GM10266 (cell line): ENCODE measurements at regions not wholly inside any gene's neighbourhood (a gene's known extent, or its start where the extent isn't known, plus 50 kb on each side); places are given as distances from the start of the nearest gene placed in this dataset.
"Not testable (repeated sequence)": the region's sequence is repeated elsewhere in the genome, so short reads cannot be mapped to it uniquely, and the experiment has no call there.

ENCODE experiments used
- DNase-seq: peaks from one replicate; pipeline ENCODE4 v3.0.0; 2012; ENCODE audit errors: extremely low spot score
- TF ChIP-seq, protein P1 (sequence below): IDR thresholded peaks from 2 replicates; pipeline ENCODE4 v1.5.1; 2012; ENCODE audit warnings: mild to moderate bottlenecking, low read depth; ENCODE audit not compliant: control insufficient read depth, insufficient read depth; ENCODE audit errors: missing control alignments

DNA sequence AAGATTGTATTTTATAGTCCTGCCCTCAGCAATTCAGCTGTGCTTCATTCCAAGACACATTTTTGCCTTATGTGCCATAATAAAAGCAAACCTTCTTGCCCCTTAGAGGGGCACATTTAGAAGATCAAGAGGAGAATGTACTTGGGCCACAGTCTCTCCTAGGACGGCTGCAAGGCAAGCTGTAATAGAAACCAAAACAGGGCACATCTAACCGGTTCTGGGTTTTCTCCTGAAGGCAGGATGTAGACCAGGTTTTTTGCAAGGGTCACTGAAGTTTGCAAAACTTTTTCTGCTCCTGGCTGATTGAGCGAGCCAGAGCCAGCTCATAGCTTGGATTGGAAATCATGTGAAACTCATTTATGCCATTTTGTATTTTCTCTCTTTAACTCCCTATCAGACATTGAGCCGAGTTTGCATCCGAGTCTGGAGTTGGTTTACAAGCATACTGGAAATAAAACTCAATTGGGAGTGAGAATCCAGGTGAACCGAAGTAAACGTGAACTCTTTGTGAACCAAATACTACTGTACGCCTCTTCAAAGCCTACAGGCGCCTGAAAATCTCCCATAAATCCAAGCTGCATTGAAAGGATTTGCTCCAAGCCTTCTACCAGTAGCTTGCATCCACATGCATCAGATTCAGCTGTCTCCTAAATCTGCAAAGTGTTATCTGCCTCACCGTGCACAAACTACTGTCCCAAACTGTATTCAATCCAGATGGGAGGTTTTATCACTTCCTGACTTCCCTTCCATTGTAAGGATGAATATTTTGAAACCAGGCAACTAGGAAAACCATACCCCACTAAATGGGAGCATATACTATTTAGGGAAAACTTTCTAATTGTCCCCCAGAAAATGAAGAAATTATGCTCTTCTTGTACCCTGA is 60.9 kb upstream of the TSC22D2 start:
- DNase-seq = no peak
- TF ChIP-seq, protein P1, sequence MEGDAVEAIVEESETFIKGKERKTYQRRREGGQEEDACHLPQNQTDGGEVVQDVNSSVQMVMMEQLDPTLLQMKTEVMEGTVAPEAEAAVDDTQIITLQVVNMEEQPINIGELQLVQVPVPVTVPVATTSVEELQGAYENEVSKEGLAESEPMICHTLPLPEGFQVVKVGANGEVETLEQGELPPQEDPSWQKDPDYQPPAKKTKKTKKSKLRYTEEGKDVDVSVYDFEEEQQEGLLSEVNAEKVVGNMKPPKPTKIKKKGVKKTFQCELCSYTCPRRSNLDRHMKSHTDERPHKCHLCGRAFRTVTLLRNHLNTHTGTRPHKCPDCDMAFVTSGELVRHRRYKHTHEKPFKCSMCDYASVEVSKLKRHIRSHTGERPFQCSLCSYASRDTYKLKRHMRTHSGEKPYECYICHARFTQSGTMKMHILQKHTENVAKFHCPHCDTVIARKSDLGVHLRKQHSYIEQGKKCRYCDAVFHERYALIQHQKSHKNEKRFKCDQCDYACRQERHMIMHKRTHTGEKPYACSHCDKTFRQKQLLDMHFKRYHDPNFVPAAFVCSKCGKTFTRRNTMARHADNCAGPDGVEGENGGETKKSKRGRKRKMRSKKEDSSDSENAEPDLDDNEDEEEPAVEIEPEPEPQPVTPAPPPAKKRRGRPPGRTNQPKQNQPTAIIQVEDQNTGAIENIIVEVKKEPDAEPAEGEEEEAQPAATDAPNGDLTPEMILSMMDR = no peak

DNA sequence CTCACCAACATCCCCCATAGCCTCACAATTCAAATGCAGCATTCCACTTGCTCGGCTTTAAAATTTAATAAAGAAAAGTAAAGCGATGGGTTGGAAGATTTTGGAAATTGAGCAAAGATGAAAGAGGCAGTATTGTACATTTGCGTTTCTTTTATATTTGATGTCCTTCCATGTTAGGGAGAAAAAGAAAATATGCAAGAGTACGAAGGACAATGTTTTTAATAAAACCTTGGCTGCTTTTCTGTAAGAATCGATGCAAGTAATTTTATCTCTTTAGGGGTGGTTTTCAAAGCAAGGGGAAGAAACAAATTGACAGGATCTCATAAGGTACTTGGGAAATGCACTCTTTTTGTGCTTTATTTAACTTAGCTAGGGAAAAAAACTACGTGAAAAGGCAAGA is 61.8 kb upstream of the TSC22D2 start:
- TF ChIP-seq, protein P1 = no peak
- no peak for DNase-seq

DNA sequence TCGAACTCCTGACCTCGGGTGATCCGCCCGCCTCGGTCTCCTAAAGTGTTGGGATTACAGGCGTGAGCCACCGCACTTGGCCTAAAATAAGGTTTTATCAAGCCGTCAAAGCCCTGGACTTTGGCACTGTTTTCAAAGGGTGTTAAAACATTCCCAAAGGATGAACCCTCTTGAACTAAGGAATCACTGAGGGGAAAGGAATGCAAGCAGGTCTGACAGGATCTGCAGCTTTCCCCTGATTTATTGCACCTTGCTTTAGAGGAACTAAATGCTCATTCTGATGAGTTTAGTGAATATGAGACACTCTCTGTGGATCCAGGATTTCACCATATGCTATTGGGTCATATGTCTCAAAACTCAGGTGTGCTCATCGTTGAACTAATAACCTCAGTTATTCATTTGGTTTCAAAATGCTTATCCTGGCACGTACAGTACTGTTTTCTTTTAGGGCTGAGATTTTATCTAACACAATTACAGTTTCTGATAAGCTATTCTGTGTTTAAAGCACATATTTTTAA is 63.0 kb upstream of the TSC22D2 start:
- TF ChIP-seq, protein P1 = no peak
- no peak for DNase-seq

DNA sequence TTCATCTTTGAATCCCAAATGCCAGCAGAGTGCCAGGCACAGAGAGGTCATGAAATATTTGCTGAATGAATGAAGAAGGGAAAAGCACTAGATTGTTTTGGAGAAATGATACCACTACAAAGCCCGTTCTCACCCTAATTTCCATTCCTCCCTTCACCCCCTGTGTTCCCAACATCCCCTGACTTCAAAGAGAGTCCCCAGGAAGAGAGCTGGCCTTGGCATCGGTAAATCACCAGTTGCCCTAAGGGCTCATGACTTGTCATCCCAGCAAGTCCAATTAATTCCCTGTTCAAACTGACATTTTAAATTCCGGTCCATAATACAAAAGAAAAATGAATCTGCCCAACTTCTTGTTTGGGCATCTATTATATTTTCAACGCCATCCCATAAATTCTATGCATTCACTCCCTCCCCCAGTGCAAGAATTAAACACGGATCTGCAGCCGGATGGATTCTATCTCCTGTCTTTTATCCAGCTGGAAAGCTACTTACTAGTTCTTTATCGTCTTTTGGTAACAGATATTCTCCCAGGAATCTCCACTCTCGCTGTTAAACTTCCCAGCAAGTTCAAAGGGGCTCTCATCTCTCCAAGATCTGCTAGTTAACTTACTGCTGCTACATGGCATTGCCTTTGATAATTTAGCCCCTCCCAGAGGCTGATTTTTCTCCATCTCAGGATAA is 63.9 kb upstream of the TSC22D2 start:
- DNase-seq = no peak
- TF ChIP-seq, protein P1 = no peak

DNA sequence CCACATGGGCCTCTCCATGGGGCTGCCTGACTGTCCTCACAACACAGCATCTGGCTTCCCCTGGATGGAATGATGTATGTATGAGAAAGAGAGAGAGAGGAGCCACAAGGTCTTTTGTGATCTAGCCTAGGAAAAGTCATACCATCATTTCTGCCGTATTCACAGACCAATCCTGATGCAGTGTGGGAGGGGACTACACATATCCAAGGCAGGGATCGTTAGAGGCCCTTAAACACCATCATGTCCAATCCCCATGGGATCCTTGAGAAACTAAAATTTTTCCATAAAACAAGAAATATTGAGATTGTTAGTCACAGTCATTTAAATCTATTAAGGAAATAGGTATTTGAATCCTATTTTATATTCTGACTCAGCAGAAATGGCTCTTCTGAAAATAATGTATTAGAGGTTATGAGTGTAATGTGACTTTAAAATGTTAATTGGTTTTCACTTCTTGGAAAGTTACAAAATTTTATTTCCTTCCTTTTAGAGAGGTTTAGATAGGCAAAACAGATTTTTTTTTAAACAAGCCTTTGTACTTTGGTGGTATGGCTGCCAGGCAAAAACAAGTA is 65.1 kb upstream of the TSC22D2 start:
- TF ChIP-seq, protein P1 = no peak

DNA sequence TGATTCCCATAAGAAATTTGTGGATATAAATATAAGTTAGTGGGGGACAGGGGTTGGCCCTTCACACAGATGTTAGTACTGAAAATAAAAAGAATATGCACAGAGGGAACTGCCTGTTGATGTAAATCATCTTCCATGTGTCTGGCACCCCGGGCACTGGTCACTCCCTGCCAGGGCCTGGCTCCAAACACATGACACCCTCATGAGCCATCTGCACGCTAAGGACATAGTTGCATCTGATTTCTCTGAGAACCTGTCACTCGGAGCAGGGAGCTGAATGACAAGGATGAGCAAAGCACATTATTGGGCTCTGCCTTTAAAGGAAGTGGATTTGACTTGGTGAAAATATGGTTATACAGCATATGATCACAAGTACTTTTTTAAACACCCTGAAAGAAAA is 66.2 kb upstream of the TSC22D2 start:
- DNase-seq = no peak
- TF ChIP-seq, protein P1 = no peak

More for the DNA sequence above, 65.1 kb upstream of the TSC22D2 start:
- DNase-seq = no peak

DNA sequence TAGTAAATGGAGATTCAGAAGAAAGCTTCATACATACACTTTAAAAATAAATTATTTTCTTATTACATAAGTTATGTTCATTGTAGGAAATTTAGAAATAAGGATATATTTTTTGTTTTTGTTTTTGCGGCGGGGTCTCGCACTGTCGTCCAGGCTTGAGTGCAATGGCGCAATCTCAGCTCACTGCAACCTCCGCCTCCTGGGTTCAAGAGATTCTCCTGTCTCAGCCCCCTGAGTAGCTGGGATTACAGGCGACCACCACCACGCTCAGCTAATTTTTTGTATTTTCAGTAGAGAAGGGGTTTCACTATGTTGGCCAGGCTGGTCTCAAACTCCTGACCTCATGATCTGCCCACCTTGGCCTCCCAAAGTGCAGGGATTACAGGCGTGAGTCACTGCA is 71.7 kb upstream of the TSC22D2 start:
- not testable (repeated sequence) for DNase-seq
